HG02973 (cell line): ENCODE measurements at regions not wholly inside any gene's neighbourhood (a gene's known extent, or its start where the extent isn't known, plus 50 kb on each side); places are given as distances from the start of the nearest gene placed in this dataset.

Experiments used
- ATAC-seq: cut with Tn5 transposase; IDR thresholded peaks from one replicate; pipeline ENCODE4 v1.9.1; 2021; ENCODE audit warnings: moderate library complexity; ENCODE audit not compliant: unreplicated experiment

- ATAC-seq, result no peak
These were observed 183.4 kb upstream of the POU3F2 start for GRCh38 chr6:98650941-98651340.

- no peak for ATAC-seq
These were observed 181.2 kb upstream of the POU3F2 start for GRCh38 chr6:98653179-98653578.

GRCh38 chr6:98657764-98658163 lies 176.6 kb upstream of the POU3F2 start:
- no peak for ATAC-seq

GRCh38 chr6:98669371-98669770 lies 165.0 kb upstream of the POU3F2 start:
- ATAC-seq, result no peak

- ATAC-seq, result no peak
These were observed 164.2 kb upstream of the POU3F2 start for GRCh38 chr6:98670045-98670746.

- no peak for ATAC-seq
These were observed 161.5 kb upstream of the POU3F2 start for GRCh38 chr6:98672681-98673475.

- ATAC-seq, result peak; percentile 63
These were observed 155.9 kb upstream of the POU3F2 start for GRCh38 chr6:98678481-98678880.

- ATAC-seq, result no peak
These were observed 148.3 kb upstream of the POU3F2 start for GRCh38 chr6:98686008-98686601.

GRCh38 chr6:98687752-98688151 lies 146.6 kb upstream of the POU3F2 start:
- no peak for ATAC-seq

- no peak for ATAC-seq
These were observed 139.1 kb upstream of the POU3F2 start for GRCh38 chr6:98695091-98695801.

- ATAC-seq, result no peak
These were observed 123.0 kb upstream of the POU3F2 start for GRCh38 chr6:98711380-98711779.

GRCh38 chr6:98716341-98716740 lies 118.0 kb upstream of the POU3F2 start:
- no peak for ATAC-seq

- no peak for ATAC-seq
These were observed 117.0 kb upstream of the POU3F2 start for GRCh38 chr6:98717322-98717877.

- ATAC-seq, result no peak
These were observed 116.4 kb upstream of the POU3F2 start for GRCh38 chr6:98717988-98718387.

GRCh38 chr6:98724537-98724936 lies 109.8 kb upstream of the POU3F2 start:
- no peak for ATAC-seq

GRCh38 chr6:98747273-98747672 lies 87.1 kb upstream of the POU3F2 start:
- no peak for ATAC-seq

GRCh38 chr6:98747960-98748359 lies 86.4 kb upstream of the POU3F2 start:
- no peak for ATAC-seq

- ATAC-seq, result no peak
These were observed 74.9 kb upstream of the POU3F2 start for GRCh38 chr6:98759459-98759858.

GRCh38 chr6:98764373-98764911 lies 69.9 kb upstream of the POU3F2 start:
- ATAC-seq, result no peak

- peak; percentile 62 for ATAC-seq
These were observed 64.8 kb upstream of the POU3F2 start for GRCh38 chr6:98769546-98769945.

- no peak for ATAC-seq
These were observed 59.2 kb upstream of the POU3F2 start for GRCh38 chr6:98775205-98775604.
